Peyer's patch (tissue), 4 donors: ENCODE measurements at regions not wholly inside any gene's neighbourhood (a gene's known extent, or its start where the extent isn't known, plus 50 kb on each side); places are given as distances from the start of the nearest gene placed in this dataset.
"Not testable (repeated sequence)": the region's sequence is repeated elsewhere in the genome, so short reads cannot be mapped to it uniquely, and the experiment has no call there.

Source experiments
- DNase-seq, 3 donors: peaks; one replicate each; pipeline ENCODE4 v3.0.0-alpha.2; 2017 to 2019
- H3K27ac ChIP-seq, 4 donors: fragments of 200-600 bp; sonication (generic); one replicate each; pipeline ENCODE4 v1.5.1; 2016 to 2019
- H3K27me3 ChIP-seq, 2 donors: fragments of 200-600 bp; sonication (generic); one replicate each; pipeline ENCODE4 v1.5.1; 2019
- H3K36me3 ChIP-seq, 3 donors: fragments of 200-600 bp; sonication (generic); one replicate each; pipeline ENCODE4 v1.5.1; 2016 to 2019
- H3K4me1 ChIP-seq, 4 donors: fragments of 200-600 bp; sonication (generic); one replicate each; pipeline ENCODE4 v1.5.1; 2016 to 2019
- H3K4me3 ChIP-seq, 4 donors: fragments of 200-600 bp; sonication (generic); 1 replicate in 3 of 4; 2 replicates in 1 of 4; pipeline ENCODE4 v1.5.1; 2016 to 2019; ENCODE audit warnings: mild to moderate bottlenecking in 1 of 4
- H3K9me3 ChIP-seq, 4 donors: fragments of 200-600 bp; sonication (generic); one replicate each; pipeline ENCODE4 v1.5.1; 2016 to 2019; ENCODE audit warnings: mild to moderate bottlenecking in 1 of 4
- POLR2A ChIP-seq, 2 donors: fragments of 450-650 bp; IDR thresholded peaks; one replicate each; pipeline ENCODE4 v1.5.1; 2017; ENCODE audit warnings: antibody characterized with exemption in 2 of 2, mild to moderate bottlenecking in 2 of 2, moderate library complexity in 2 of 2
- TF ChIP-seq, protein P1 (sequence below), 6 experiments: fragments of 450-650 bp in 4 of 6; fragments of 200-600 bp in 2 of 6; sonication (generic) in 1 of 6; IDR thresholded peaks; one replicate each; pipeline ENCODE4 v1.5.1; 2017 to 2019; ENCODE audit warnings: antibody characterized with exemption in 6 of 6, mild to moderate bottlenecking in 3 of 6, moderate library complexity in 1 of 6

DNA sequence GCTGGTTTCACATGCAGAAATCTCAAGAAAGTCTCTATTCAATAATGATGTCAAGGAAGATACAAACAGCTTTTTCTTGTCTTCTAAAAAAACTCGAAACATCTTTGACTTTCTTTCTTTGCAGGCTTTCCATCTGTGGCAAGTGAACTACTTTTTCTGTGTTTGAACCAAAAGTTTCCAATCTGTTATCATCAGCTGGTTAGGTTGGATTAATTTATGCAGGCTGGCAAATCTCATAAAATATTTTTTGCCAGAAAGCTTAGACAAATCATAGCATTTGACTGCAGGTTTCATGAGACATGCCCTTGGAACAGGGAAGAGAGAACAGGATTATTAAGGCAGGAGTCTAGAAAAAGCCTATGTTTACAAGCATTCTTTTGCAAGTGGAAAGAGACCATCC is 86.1 kb upstream of the ARHGAP42 start:
- Histone ChIP-seq H3K27me3 (no peaks in the 10 kb centered on the region), H3K27ac (no peak overlapping the region), H3K4me3 (no peak overlapping the region), H3K9me3 (no peaks in the 10 kb centered on the region), H3K4me1 (no peaks in the 10 kb centered on the region), H3K36me3 (no peaks in the 10 kb centered on the region)
- no peak for TF ChIP-seq POLR2A (IDR thresholded peaks at IDR 0.05)
- TF ChIP-seq, protein P1, sequence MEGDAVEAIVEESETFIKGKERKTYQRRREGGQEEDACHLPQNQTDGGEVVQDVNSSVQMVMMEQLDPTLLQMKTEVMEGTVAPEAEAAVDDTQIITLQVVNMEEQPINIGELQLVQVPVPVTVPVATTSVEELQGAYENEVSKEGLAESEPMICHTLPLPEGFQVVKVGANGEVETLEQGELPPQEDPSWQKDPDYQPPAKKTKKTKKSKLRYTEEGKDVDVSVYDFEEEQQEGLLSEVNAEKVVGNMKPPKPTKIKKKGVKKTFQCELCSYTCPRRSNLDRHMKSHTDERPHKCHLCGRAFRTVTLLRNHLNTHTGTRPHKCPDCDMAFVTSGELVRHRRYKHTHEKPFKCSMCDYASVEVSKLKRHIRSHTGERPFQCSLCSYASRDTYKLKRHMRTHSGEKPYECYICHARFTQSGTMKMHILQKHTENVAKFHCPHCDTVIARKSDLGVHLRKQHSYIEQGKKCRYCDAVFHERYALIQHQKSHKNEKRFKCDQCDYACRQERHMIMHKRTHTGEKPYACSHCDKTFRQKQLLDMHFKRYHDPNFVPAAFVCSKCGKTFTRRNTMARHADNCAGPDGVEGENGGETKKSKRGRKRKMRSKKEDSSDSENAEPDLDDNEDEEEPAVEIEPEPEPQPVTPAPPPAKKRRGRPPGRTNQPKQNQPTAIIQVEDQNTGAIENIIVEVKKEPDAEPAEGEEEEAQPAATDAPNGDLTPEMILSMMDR (IDR thresholded peaks at IDR 0.05) = no peak
- no peak for DNase-seq

DNA sequence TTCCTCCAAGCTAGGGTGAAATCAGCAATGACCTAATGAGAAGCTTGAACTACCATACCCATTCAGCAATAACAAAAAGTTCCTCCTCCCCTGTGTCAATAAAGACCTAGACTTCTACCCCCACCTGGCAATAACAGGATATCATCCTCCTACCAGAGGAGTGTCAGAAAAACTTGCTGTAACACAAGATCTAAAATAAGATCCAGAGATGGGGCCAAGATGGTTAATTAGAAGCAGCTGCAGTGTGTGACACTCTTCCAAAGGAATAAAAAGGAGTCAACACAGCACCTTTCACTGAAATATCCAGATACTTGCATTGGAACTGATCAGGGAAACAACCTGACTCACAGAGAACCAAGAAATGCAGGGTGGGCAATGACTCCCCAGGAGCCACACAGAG is 84.4 kb upstream of the ARHGAP42 start:
- Histone ChIP-seq H3K4me3 (no peak overlapping the region), H3K36me3 (no peaks in the 10 kb centered on the region), H3K4me1 (no peaks in the 10 kb centered on the region), H3K27me3 (no peaks in the 10 kb centered on the region), H3K9me3 (no peaks in the 10 kb centered on the region), H3K27ac (no peak overlapping the region)
- no peak for DNase-seq
- TF ChIP-seq POLR2A (IDR thresholded peaks at IDR 0.05) = no peak
- TF ChIP-seq, protein P1 (IDR thresholded peaks at IDR 0.05) = no peak

DNA sequence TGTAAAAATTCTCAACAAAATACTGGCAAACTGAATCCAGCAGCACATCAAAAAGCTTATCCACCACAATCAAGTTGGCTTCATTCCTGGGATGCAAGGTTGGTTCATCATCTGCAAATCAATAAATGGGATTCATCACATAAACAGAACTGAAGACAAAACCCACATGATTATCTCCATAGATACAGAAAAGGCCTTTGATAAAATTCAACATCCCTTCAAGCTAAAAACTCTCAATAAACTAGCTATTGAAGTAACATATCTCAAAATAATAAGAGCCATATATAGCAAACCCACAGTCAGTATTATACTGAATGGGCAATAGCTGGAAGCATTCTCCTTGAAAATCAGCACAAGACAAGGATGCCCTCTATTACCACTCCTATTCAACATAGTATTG is 79.3 kb upstream of the ARHGAP42 start:
- H3K4me1 ChIP-seq, DNase-seq, H3K36me3 ChIP-seq, H3K27me3 ChIP-seq, H3K9me3 ChIP-seq, H3K4me3 ChIP-seq, H3K27ac ChIP-seq: not testable (repeated sequence)

DNA sequence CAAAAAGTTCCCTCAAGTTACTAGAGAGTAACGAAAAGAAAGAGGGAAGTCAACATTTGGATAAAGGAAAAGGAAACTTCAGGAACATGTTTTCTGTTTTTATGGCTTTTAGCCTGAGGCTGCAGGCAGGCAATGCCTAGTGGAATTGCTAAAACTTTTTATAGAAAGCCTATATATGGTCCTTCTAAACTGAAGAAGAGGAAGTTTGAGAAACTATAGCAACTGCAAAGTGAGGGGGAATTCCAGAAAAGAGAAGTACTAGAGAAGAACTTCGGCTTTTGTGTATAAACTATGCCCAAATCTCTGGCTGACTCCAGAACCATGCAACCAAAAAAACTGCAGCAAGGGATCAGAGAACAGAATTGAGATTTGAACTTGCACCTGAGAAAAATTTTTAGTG is 74.3 kb upstream of the ARHGAP42 start:
- Histone ChIP-seq H3K27me3 (no peaks in the 10 kb centered on the region), H3K36me3 (no peaks in the 10 kb centered on the region), H3K9me3 (no peaks in the 10 kb centered on the region), H3K4me3 (no peak overlapping the region), H3K27ac (no peak overlapping the region), H3K4me1 (no peaks in the 10 kb centered on the region)
- no peak for DNase-seq
- TF ChIP-seq, protein P1 (IDR thresholded peaks at IDR 0.05) = no peak
- TF ChIP-seq POLR2A (IDR thresholded peaks at IDR 0.05) = no peak

DNA sequence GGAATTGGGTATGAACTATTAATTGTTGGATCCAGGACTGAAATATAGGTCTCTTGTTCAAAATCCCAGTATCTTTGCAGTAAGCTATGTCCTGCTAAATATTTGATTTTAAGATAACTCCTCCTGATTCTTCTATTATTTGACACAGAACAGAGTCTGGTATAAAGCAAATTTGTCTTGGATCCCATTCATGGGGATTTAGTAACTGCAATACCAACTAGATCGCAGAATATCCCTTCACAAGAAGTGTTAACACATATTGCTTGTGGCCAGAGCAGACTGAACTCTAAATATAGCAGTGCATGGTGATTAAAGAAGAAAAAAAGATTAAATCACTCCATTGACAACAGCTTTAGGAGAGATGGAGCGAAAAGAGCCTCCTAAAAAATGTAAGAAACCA is 68.2 kb upstream of the ARHGAP42 start:
- no peak overlapping the region for H3K4me3 ChIP-seq
- H3K4me1 ChIP-seq = no peaks in the 10 kb centered on the region
- no peak for DNase-seq
- H3K9me3 ChIP-seq = no peaks in the 10 kb centered on the region
- no peaks in the 10 kb centered on the region for H3K36me3 ChIP-seq
- H3K27me3 ChIP-seq = no peaks in the 10 kb centered on the region
- TF ChIP-seq POLR2A (IDR thresholded peaks at IDR 0.05) = no peak
- TF ChIP-seq, protein P1 (IDR thresholded peaks at IDR 0.05) = no peak
- no peak overlapping the region for H3K27ac ChIP-seq

DNA sequence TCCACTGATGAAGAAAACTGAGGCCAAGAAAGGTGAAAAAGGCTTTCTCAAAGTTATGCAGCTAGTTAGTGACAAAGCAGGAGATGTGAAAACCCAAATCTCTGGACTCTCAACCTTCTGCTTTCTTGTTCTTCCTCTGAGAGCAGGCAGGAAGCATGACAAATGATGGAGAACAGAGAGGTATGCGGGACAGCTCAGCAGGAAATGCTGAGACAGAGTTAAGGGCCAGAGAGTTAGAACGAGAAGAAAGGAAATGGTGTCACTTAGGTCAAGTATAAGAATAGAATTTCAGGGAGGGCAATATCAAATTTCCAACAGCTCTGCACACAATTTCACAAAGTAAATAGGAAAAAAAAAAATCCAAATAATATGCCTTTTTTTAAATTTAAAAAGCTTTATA is 67.6 kb upstream of the ARHGAP42 start:
- TF ChIP-seq POLR2A (IDR thresholded peaks at IDR 0.05) = no peak
- TF ChIP-seq, protein P1 (IDR thresholded peaks at IDR 0.05) = no peak
- Histone ChIP-seq H3K4me3 (no peak overlapping the region), H3K27me3 (no peaks in the 10 kb centered on the region), H3K4me1 (no peaks in the 10 kb centered on the region), H3K36me3 (no peaks in the 10 kb centered on the region), H3K9me3 (no peaks in the 10 kb centered on the region), H3K27ac (no peak overlapping the region)
- DNase-seq = no peak
